Right lung (tissue), 2 donors: ENCODE measurements at regions not wholly inside any gene's neighbourhood (a gene's known extent, or its start where the extent isn't known, plus 50 kb on each side); places are given as distances from the start of the nearest gene placed in this dataset.
"Not testable (repeated sequence)": the region's sequence is repeated elsewhere in the genome, so short reads cannot be mapped to it uniquely, and the experiment has no call there.

Experiments used
- DNase-seq, 2 donors: peaks; one replicate each; pipeline ENCODE4 v3.0.0-alpha.2; 2013

GRCh38 chr1:172918478-172918877, 132.3 kb downstream of the TNFSF18 start:
- no peak for DNase-seq

- DNase-seq = no peak
Observed at GRCh38 chr1:172926070-172926469, 124.7 kb downstream of the TNFSF18 start.

- DNase-seq = no peak
Observed at GRCh38 chr1:172928412-172928811, 122.3 kb downstream of the TNFSF18 start.

GRCh38 chr1:172929006-172929405, 121.7 kb downstream of the TNFSF18 start:
- DNase-seq = no peak

- no peak for DNase-seq
Observed at GRCh38 chr1:172930142-172930541, 120.6 kb downstream of the TNFSF18 start.

- no peak for DNase-seq
Observed at GRCh38 chr1:172931340-172931739, 119.4 kb downstream of the TNFSF18 start.

GRCh38 chr1:172931761-172932160, 119.0 kb downstream of the TNFSF18 start:
- DNase-seq = no peak

- no peak for DNase-seq
Observed at GRCh38 chr1:172932981-172933380, 117.8 kb downstream of the TNFSF18 start.

GRCh38 chr1:172934417-172934762, 116.4 kb downstream of the TNFSF18 start:
- no peak for DNase-seq

- DNase-seq = no peak
Observed at GRCh38 chr1:172935062-172935592, 115.6 kb downstream of the TNFSF18 start.

- DNase-seq = no peak
Observed at GRCh38 chr1:172936088-172936645, 114.6 kb downstream of the TNFSF18 start.

- DNase-seq = no peak
Observed at GRCh38 chr1:172938681-172939080, 112.1 kb downstream of the TNFSF18 start.

- no peak for DNase-seq
Observed at GRCh38 chr1:172939475-172939874, 111.3 kb downstream of the TNFSF18 start.

GRCh38 chr1:172940174-172940855, 110.4 kb downstream of the TNFSF18 start:
- peak in 1 of 2 donors; percentile 26 for DNase-seq

- DNase-seq = no peak
Observed at GRCh38 chr1:172941471-172941870, 109.3 kb downstream of the TNFSF18 start.

- DNase-seq = no peak
Observed at GRCh38 chr1:172941945-172942344, 108.8 kb downstream of the TNFSF18 start.

GRCh38 chr1:172943138-172943537, 107.6 kb downstream of the TNFSF18 start:
- DNase-seq = not testable (repeated sequence)

- DNase-seq = no peak
Observed at GRCh38 chr1:172944931-172945330, 105.8 kb downstream of the TNFSF18 start.

- no peak for DNase-seq
Observed at GRCh38 chr1:172946814-172947507, 103.8 kb downstream of the TNFSF18 start.

- DNase-seq = no peak
Observed at GRCh38 chr1:172948457-172948856, 102.3 kb downstream of the TNFSF18 start.

- no peak for DNase-seq
Observed at GRCh38 chr1:172949096-172949495, 101.6 kb downstream of the TNFSF18 start.

GRCh38 chr1:172950528-172950927, 100.2 kb downstream of the TNFSF18 start:
- DNase-seq = no peak

GRCh38 chr1:172951730-172952365, 98.9 kb downstream of the TNFSF18 start:
- peak; percentile 78 to 83 for DNase-seq
